EL (cell line): ENCODE measurements at regions not wholly inside any gene's neighbourhood (a gene's known extent, or its start where the extent isn't known, plus 50 kb on each side); places are given as distances from the start of the nearest gene placed in this dataset.
"Not testable (repeated sequence)": the region's sequence is repeated elsewhere in the genome, so short reads cannot be mapped to it uniquely, and the experiment has no call there.

Source experiments
- DNase-seq: peaks from one replicate; pipeline ENCODE4 v3.0.0-alpha.2; 2016

- DNase-seq: no peak
These were observed 163.9 kb upstream of the LCORL start for GRCh38 chr4:18185491-18185890.

DNA sequence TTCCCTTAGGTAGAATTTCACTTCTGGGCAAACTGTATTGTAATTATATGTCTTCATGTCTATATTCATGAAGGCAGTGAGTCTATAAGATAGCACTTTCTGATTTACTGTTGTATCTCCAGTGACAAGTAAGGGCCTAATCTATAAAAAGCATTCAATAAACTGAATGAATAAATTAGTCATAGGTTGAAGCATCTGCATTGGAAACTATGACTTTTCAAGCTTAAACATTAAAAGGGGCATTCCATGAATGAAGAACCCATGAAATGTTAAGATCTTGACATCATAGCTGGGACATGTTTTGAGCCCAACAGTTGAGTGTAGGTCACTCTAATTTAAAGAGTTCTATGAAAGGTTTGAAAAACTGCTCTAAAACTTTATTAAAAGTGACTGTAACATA, 159.3 kb upstream of the LCORL start:
- DNase-seq: no peak

DNA sequence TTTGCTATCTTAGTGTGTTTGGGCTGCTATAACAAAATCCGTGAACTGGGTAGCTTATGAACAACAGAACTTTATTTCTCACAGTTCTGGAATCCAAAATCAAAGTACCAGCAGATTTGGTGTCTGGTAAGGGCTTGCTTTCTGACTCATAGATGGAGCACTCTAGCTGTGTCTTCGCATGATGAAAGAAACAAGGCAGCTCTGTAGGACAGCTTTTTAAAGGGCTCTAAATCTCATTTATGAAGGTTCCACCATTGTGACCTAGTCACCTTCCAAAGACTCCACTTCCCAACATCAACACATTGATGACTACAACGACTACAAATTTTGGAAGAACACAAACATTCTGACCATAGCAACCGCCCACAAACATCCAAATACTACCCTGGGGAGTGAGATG, 158.6 kb upstream of the LCORL start:
- no peak for DNase-seq

- DNase-seq: no peak
These were observed 150.3 kb upstream of the LCORL start for GRCh38 chr4:18171896-18172295.

DNA sequence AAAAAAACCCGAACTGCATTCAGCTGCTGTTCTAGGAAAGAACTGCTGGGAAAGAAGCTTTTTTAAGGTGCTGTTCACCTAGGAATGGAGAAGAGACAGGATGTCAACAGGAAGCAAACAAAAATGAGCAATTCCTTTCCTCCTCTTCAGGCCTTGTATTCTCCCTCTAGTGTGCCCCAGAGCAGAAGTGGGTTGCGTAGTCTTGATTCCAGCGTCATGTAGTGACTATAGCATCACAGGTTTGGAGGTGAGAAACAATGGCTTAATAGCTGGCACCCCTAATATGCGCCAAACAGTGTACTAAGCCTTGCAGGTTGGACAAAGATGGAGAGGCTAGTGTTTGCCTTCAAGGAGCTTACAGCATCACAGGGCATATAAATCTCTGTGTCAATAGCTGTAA, 146.3 kb upstream of the LCORL start:
- DNase-seq: no peak

GRCh38 chr4:18166925-18167324, 145.4 kb upstream of the LCORL start:
- DNase-seq: no peak

DNA sequence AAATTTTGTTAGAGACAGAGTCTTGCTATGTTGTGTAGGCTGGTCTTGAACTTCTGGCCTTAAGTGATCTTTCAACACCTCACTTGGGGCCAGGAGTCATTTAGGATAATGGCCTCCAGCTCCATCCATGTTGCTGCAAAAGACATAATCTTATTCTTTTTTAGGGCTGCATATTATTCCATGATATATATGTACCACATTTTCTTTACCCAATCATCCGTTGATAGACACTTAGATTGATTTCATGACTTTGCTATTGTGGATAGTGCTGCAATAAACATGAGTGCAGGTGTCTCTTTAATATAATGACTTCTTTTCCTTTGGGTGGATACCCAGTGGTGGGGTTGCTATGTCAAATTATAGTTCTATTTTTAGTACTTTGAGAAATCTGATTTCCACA, 140.9 kb upstream of the LCORL start:
- no peak for DNase-seq

- not testable (repeated sequence) for DNase-seq
These were observed 137.8 kb upstream of the LCORL start for GRCh38 chr4:18159117-18159912.

GRCh38 chr4:18155067-18156041, 133.8 kb upstream of the LCORL start:
- no peak for DNase-seq

- no peak for DNase-seq
These were observed 116.6 kb upstream of the LCORL start for GRCh38 chr4:18138076-18138665.

- DNase-seq: no peak
These were observed 112.6 kb upstream of the LCORL start for GRCh38 chr4:18134111-18134510.

DNA sequence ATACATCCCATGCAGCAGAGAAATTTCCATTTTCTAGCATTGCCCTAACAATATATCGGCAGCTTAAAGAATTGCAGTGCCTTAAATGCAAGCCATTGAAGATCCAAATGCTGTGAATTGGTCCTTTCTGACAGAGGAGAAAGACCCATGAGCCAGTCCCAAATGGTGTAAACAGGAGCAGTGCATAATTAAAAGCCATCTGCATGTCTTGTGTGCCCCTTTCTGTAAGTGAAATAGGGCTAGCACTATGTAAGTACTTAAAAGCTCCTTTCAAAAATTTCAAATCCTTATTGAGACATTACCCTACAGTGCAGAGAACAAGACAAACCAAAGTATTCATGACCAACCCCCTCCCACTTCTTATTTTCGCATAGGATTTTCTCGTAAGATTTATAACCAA, 108.7 kb upstream of the LCORL start:
- no peak for DNase-seq

GRCh38 chr4:18128241-18128640, 106.7 kb upstream of the LCORL start:
- no peak for DNase-seq

GRCh38 chr4:18127030-18127429, 105.5 kb upstream of the LCORL start:
- no peak for DNase-seq

DNA sequence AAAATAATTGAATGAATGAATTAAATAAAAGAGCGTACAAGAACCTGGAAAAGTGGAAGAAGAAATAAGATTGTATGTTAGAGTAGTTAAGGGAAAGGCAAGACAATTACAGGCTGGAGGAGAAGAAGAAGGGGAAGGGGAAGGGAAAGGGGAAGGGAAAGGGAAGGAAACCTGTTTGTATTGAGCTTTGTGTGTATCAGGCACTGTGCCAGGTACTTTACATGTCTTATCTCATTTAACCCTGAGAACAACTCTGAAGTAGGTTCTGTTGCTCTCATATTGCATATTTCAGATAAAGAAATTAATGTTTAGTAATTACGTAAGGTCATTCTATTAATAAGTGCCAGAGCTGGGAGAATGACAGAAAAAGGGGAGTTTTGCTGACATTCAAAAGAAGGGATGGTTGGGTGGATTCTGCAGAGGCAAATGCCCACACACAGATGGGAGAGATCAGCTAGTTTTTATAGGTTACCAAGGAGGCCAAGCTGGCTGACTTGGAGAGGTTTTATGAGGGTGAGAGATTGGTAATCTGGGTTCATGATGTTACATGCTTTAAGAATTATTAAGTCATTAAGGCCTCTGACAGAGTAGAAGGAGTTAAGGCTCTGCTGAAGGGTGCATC, 92.3 kb upstream of the LCORL start:
- no peak for DNase-seq

GRCh38 chr4:18111081-18111480, 89.5 kb upstream of the LCORL start:
- DNase-seq: no peak

DNA sequence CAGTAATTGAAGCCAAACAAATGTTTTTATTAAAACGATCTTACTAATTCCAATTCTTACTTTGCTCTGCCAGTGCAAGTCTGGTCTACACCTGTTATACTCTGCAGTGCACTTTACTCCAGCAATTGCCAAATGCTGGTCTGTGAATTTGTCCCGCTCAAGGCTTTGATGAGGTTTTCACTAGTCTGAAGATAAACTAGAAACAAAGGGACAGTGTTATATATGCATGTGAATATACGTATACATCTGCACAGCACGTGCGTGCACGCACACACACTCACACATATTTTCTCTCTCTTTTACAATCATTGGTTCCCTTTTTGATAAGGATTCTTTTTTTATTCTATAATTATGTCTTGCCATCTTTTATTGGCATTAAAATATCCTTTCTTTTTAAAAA, 88.5 kb upstream of the LCORL start:
- DNase-seq: no peak

- no peak for DNase-seq
These were observed 88.1 kb upstream of the LCORL start for GRCh38 chr4:18109676-18110075.

DNA sequence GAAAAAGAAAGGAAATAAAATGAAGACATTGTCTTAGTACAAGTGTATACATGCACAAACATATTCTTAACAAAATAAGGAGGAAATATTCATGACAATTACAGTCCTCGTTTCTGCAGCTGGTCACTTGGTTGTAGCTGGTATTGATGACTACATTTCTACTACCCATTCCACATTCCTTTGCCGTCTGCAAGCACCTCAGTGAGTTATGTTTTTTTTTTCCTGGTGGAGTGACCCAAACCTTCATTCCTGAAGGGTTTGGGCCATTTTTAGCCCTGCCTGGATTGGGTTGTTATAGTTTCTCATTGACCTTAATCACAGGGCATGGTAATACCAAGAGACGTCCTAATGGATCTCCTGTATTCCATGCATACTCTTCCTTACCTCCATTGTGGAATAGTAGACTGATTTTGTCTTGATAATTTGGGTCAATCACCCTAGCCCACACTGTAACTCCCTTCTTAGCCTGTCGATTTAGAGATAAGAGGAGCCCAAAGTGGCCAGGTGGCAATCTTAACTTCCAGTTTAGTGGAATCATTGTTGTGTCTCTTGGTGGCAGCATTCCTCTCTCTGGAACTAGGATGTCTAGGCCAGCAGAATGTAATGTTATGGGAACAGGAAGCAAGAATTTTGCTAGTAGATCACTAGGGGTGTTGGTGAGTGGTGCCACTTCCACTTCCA, 86.4 kb upstream of the LCORL start:
- not testable (repeated sequence) for DNase-seq

- DNase-seq: no peak
These were observed 85.1 kb upstream of the LCORL start for GRCh38 chr4:18106620-18107019.

GRCh38 chr4:18105030-18106011, 83.8 kb upstream of the LCORL start:
- DNase-seq: no peak
